ENCODE measurements at regions not wholly inside any gene's neighbourhood (a gene's known extent, or its start where the extent isn't known, plus 50 kb on each side); places are given as distances from the start of the nearest gene placed in this dataset.

- no peak overlapping the region for H3K4me3 ChIP-seq
- H3K4me1 ChIP-seq = no peaks in the 10 kb centered on the region
- intact Hi-C loops (cut with DNase I; ENCODE audit: low total_unique reads) = no loop called here
- TF ChIP-seq POLR2A (IDR thresholded peaks at IDR 0.05) = no peak
- TF ChIP-seq CTCF (IDR thresholded peaks at IDR 0.05) = no peak
- no peak for TF ChIP-seq EP300 (IDR thresholded peaks at IDR 0.05)
- TF ChIP-seq POLR2AphosphoS5 (IDR thresholded peaks at IDR 0.05) = no peak
- no peaks in the 10 kb centered on the region for H3K36me3 ChIP-seq
- no peaks in the 10 kb centered on the region for H3K27me3 ChIP-seq
- 87 to 99% (median 96%) methylated on average over 2 of the region's 2 CpGs for WGBS, 5 donors
- DNase-seq = no peak
- no peaks in the 10 kb centered on the region for H3K9me3 ChIP-seq
- no peak overlapping the region for H3K27ac ChIP-seq
Observed at GRCh38 chr13:53101883-53102282, 73.3 kb downstream of the OLFM4 start.

GRCh38 chr13:53104136-53104535 lies 75.5 kb downstream of the OLFM4 start:
- Histone ChIP-seq H3K36me3 (no peaks in the 10 kb centered on the region), H3K27ac (no peak overlapping the region), H3K27me3 (no peaks in the 10 kb centered on the region), H3K4me1 (no peaks in the 10 kb centered on the region), H3K9me3 (no peaks in the 10 kb centered on the region), H3K4me3 (no peak overlapping the region)
- TF ChIP-seq POLR2A (IDR thresholded peaks at IDR 0.05) (no peak), EP300 (IDR thresholded peaks at IDR 0.05) (no peak), POLR2AphosphoS5 (IDR thresholded peaks at IDR 0.05) (no peak), CTCF (IDR thresholded peaks at IDR 0.05) (no peak)
- 45 to 79% (median 71%) methylated on average over 2 of the region's 2 CpGs for WGBS, 5 donors
- intact Hi-C loops (cut with DNase I; ENCODE audit: low total_unique reads) = no loop called here
- peak in 1 of 2 donors; percentile 79 for DNase-seq

- DNase-seq = no peak
- 71 to 81% (median 73%) methylated on average over 3 of the region's 3 CpGs for WGBS, 5 donors
- Histone ChIP-seq H3K9me3 (no peaks in the 10 kb centered on the region), H3K36me3 (no peaks in the 10 kb centered on the region), H3K4me1 (no peaks in the 10 kb centered on the region), H3K27ac (no peak overlapping the region), H3K27me3 (no peaks in the 10 kb centered on the region), H3K4me3 (no peak overlapping the region)
- intact Hi-C loops (cut with DNase I; ENCODE audit: low total_unique reads) = no loop called here
- TF ChIP-seq EP300 (IDR thresholded peaks at IDR 0.05) (no peak), POLR2AphosphoS5 (IDR thresholded peaks at IDR 0.05) (no peak), POLR2A (IDR thresholded peaks at IDR 0.05) (no peak), CTCF (IDR thresholded peaks at IDR 0.05) (no peak)
Observed at GRCh38 chr13:53105477-53105876, 76.9 kb downstream of the OLFM4 start.

GRCh38 chr13:53105890-53106289 lies 77.3 kb downstream of the OLFM4 start:
- no peak overlapping the region for H3K27ac ChIP-seq
- peak in 1 of 2 donors; percentile 53 for DNase-seq
- TF ChIP-seq POLR2AphosphoS5 (IDR thresholded peaks at IDR 0.05) (no peak), CTCF (IDR thresholded peaks at IDR 0.05) (no peak), POLR2A (IDR thresholded peaks at IDR 0.05) (no peak), EP300 (IDR thresholded peaks at IDR 0.05) (no peak)
- no peaks in the 10 kb centered on the region for H3K4me1 ChIP-seq
- H3K4me3 ChIP-seq = no peak overlapping the region
- no peaks in the 10 kb centered on the region for H3K27me3 ChIP-seq
- H3K36me3 ChIP-seq = no peaks in the 10 kb centered on the region
- intact Hi-C loops (cut with DNase I; ENCODE audit: low total_unique reads) = no loop called here
- H3K9me3 ChIP-seq = no peaks in the 10 kb centered on the region
- WGBS, 5 donors = 60 to 72% (median 64%) methylated on average over 3 of the region's 3 CpGs
